Trophoblast cell (in vitro differentiated cells and primary cell): ENCODE measurements at regions not wholly inside any gene's neighbourhood (a gene's known extent, or its start where the extent isn't known, plus 50 kb on each side); places are given as distances from the start of the nearest gene placed in this dataset.

Experiments used
- DNase-seq, 2 donors: peaks; one replicate each; pipeline ENCODE4 v3.0.0-alpha.2; 2016
- H2AFZ ChIP-seq: 2 replicates; pipeline ENCODE4 v1.6.1; 2013; ENCODE audit warnings: low read length, moderate library complexity, mild to moderate bottlenecking; ENCODE audit not compliant: insufficient read depth, poor library complexity
- H2AK5ac ChIP-seq: 2 replicates; pipeline ENCODE4 v1.6.1; 2013; ENCODE audit warnings: mild to moderate bottlenecking, low read length
- H2BK120ac ChIP-seq: 2 replicates; pipeline ENCODE4 v1.6.1; 2013; ENCODE audit warnings: low read length, mild to moderate bottlenecking, moderate library complexity; ENCODE audit not compliant: insufficient read depth, poor library complexity
- H2BK12ac ChIP-seq: 2 replicates; pipeline ENCODE4 v1.6.1; 2013; ENCODE audit warnings: mild to moderate bottlenecking, low read length, moderate library complexity
- H2BK5ac ChIP-seq: 2 replicates; pipeline ENCODE4 v1.6.1; 2013; ENCODE audit warnings: low read length, low read depth, moderate library complexity, mild to moderate bottlenecking; ENCODE audit not compliant: poor library complexity
- H3K14ac ChIP-seq: 2 replicates; pipeline ENCODE4 v1.6.1; 2013; ENCODE audit warnings: mild to moderate bottlenecking, low read length
- H3K18ac ChIP-seq: 2 replicates; pipeline ENCODE4 v1.6.1; 2013; ENCODE audit warnings: mild to moderate bottlenecking, low read length
- H3K23ac ChIP-seq: 2 replicates; pipeline ENCODE4 v1.6.1; 2013; ENCODE audit warnings: low read length
- H3K27ac ChIP-seq: 2 replicates; pipeline ENCODE4 v1.5.1; 2013; ENCODE audit warnings: low read depth, mild to moderate bottlenecking, inconsistent platforms, low read length, moderate library complexity
- H3K27me3 ChIP-seq: 2 replicates; pipeline ENCODE4 v1.6.1; 2013; ENCODE audit warnings: inconsistent platforms, mild to moderate bottlenecking, low read length, moderate library complexity; ENCODE audit not compliant: insufficient read depth
- H3K36me3 ChIP-seq, 2 experiments: 1 replicate in 1 of 2; 2 replicates in 1 of 2; pipeline ENCODE4 v1.6.1; 2013; ENCODE audit warnings: low read length in 2 of 2, mild to moderate bottlenecking in 2 of 2, moderate library complexity in 1 of 2; ENCODE audit not compliant: insufficient read depth in 2 of 2, control insufficient read depth in 1 of 2
- H3K4ac ChIP-seq: 2 replicates; pipeline ENCODE4 v1.6.1; 2013; ENCODE audit warnings: low read depth, mild to moderate bottlenecking, low read length, moderate library complexity
- H3K4me1 ChIP-seq, 2 experiments: 1 replicate in 1 of 2; 2 replicates in 1 of 2; pipeline ENCODE4 v1.6.1; 2013; ENCODE audit warnings: low read length in 2 of 2, mild to moderate bottlenecking in 2 of 2, moderate library complexity in 1 of 2; ENCODE audit not compliant: insufficient read depth in 2 of 2, control insufficient read depth in 1 of 2
- H3K4me2 ChIP-seq: 2 replicates; pipeline ENCODE4 v1.6.1; 2013; ENCODE audit warnings: inconsistent platforms, mild to moderate bottlenecking, low read length, moderate library complexity
- H3K4me3 ChIP-seq: 2 replicates; pipeline ENCODE4 v1.5.1; 2013; ENCODE audit warnings: mild to moderate bottlenecking, low read depth, low read length, inconsistent platforms
- H3K79me1 ChIP-seq: one replicate; pipeline ENCODE4 v1.6.1; 2013; ENCODE audit warnings: low read length
- H3K79me2 ChIP-seq: 2 replicates; pipeline ENCODE4 v1.6.1; 2013; ENCODE audit warnings: low read length, mild to moderate bottlenecking; ENCODE audit not compliant: control insufficient read depth, insufficient read depth, poor library complexity
- H3K9ac ChIP-seq: 2 replicates; pipeline ENCODE4 v1.6.1; 2013; ENCODE audit warnings: mild to moderate bottlenecking, low read length
- H3K9me3 ChIP-seq: 2 replicates; pipeline ENCODE4 v1.6.1; 2013; ENCODE audit warnings: low read depth, mild to moderate bottlenecking, control low read depth, inconsistent platforms, low read length; ENCODE audit not compliant: insufficient read depth
- H4K12ac ChIP-seq: 2 replicates; pipeline ENCODE4 v1.6.1; 2013; ENCODE audit warnings: low read depth, mild to moderate bottlenecking, low read length, moderate library complexity
- H4K8ac ChIP-seq: 2 replicates; pipeline ENCODE4 v1.6.1; 2013; ENCODE audit warnings: low read depth, mild to moderate bottlenecking, low read length, moderate library complexity
- H4K91ac ChIP-seq: one replicate; pipeline ENCODE4 v1.6.1; 2013; ENCODE audit warnings: low read depth, mild to moderate bottlenecking, low read length, moderate library complexity
- WGBS: extraction: QIAGEN DNeasy Blood & Tissue Kit; methylation state at CpG from one replicate; pipeline ENCODE4 v1.1.7; 2013; ENCODE audit warnings: missing lambda C conversion rate; ENCODE audit not compliant: insufficient read length, insufficient coverage; ENCODE audit errors: extremely low coverage; 5-methylcytosine and 5-hydroxymethylcytosine counted together

- Histone ChIP-seq H3K36me3 (no peaks in the 10 kb centered on the region), H3K27me3 (no peaks in the 10 kb centered on the region), H2BK120ac (no peak overlapping the region), H3K9ac (no peak overlapping the region), H3K18ac (no peak overlapping the region), H3K23ac (no peak overlapping the region), H4K8ac (no peak overlapping the region), H3K79me1 (no peaks in the 10 kb centered on the region), H4K91ac (no peak overlapping the region), H3K79me2 (no peaks in the 10 kb centered on the region), H3K4me2 (no peak overlapping the region), H2AK5ac (no peak overlapping the region), H3K4me1 (peaks cover 0 to 3% of the 10 kb centered on the region in 2 experiments), H2AFZ (no peak overlapping the region), H3K4me3 (no peak overlapping the region), H2BK5ac (no peak overlapping the region), H3K4ac (no peak overlapping the region), H3K9me3 (no peaks in the 10 kb centered on the region), H3K14ac (no peak overlapping the region), H3K27ac (no peak overlapping the region), H2BK12ac (no peak overlapping the region), H4K12ac (no peak overlapping the region)
- DNase-seq: no peak
- no CpG with 5 or more reads among the region's 25 CpGs for WGBS
Measured at GRCh38 chr18:22001912-22002487, 167.4 kb upstream of the GATA6 start.

- no peak for DNase-seq
- H3K79me1 ChIP-seq: no peaks in the 10 kb centered on the region
- H3K4me3 ChIP-seq: no peak overlapping the region
- H3K9me3 ChIP-seq: no peaks in the 10 kb centered on the region
- no peak overlapping the region for H2BK120ac ChIP-seq
- no peaks in the 10 kb centered on the region for H3K79me2 ChIP-seq
- no peak overlapping the region for H3K14ac ChIP-seq
- H4K91ac ChIP-seq: no peak overlapping the region
- H2BK5ac ChIP-seq: no peak overlapping the region
- H2BK12ac ChIP-seq: no peak overlapping the region
- no peak overlapping the region for H4K12ac ChIP-seq
- H3K27ac ChIP-seq: no peak overlapping the region
- no peak overlapping the region for H2AFZ ChIP-seq
- WGBS: no CpG with 5 or more reads among the region's 4 CpGs
- H3K18ac ChIP-seq: no peak overlapping the region
- H3K9ac ChIP-seq: no peak overlapping the region
- no peaks in the 10 kb centered on the region for H3K4me1 ChIP-seq
- H3K23ac ChIP-seq: no peak overlapping the region
- no peaks in the 10 kb centered on the region for H3K36me3 ChIP-seq
- no peaks in the 10 kb centered on the region for H3K27me3 ChIP-seq
- no peak overlapping the region for H2AK5ac ChIP-seq
- no peak overlapping the region for H3K4ac ChIP-seq
- no peak overlapping the region for H4K8ac ChIP-seq
- no peak overlapping the region for H3K4me2 ChIP-seq
Measured at GRCh38 chr18:22005191-22005841, 164.1 kb upstream of the GATA6 start.

GRCh38 chr18:22006458-22006857 lies 162.9 kb upstream of the GATA6 start:
- Histone ChIP-seq H2AFZ (no peak overlapping the region), H3K79me2 (no peaks in the 10 kb centered on the region), H3K14ac (no peak overlapping the region), H3K18ac (no peak overlapping the region), H3K23ac (no peak overlapping the region), H2BK120ac (no peak overlapping the region), H3K4me1 (no peaks in the 10 kb centered on the region), H3K36me3 (no peaks in the 10 kb centered on the region), H3K9ac (no peak overlapping the region), H3K4me2 (no peak overlapping the region), H4K91ac (no peak overlapping the region), H3K9me3 (no peaks in the 10 kb centered on the region), H2AK5ac (no peak overlapping the region), H4K8ac (no peak overlapping the region), H3K27ac (no peak overlapping the region), H2BK12ac (no peak overlapping the region), H3K27me3 (no peaks in the 10 kb centered on the region), H3K4me3 (no peak overlapping the region), H3K79me1 (no peaks in the 10 kb centered on the region), H3K4ac (no peak overlapping the region), H2BK5ac (no peak overlapping the region), H4K12ac (no peak overlapping the region)
- WGBS: no CpG with 5 or more reads among the region's 2 CpGs
- no peak for DNase-seq

GRCh38 chr18:22009242-22009641 lies 160.1 kb upstream of the GATA6 start:
- no peak for DNase-seq
- H3K79me1 ChIP-seq: no peaks in the 10 kb centered on the region

More at GRCh38 chr18:22009242-22009641, 160.1 kb upstream of the GATA6 start:
- H4K12ac ChIP-seq: no peak overlapping the region
- H3K4me2 ChIP-seq: no peak overlapping the region
- H4K8ac ChIP-seq: no peak overlapping the region
- H3K4ac ChIP-seq: no peak overlapping the region
- no peaks in the 10 kb centered on the region for H3K9me3 ChIP-seq
- H3K36me3 ChIP-seq: no peaks in the 10 kb centered on the region
- H3K4me3 ChIP-seq: no peak overlapping the region
- no peaks in the 10 kb centered on the region for H3K4me1 ChIP-seq
- no peak overlapping the region for H2BK5ac ChIP-seq
- no peak overlapping the region for H3K9ac ChIP-seq
- no peak overlapping the region for H3K23ac ChIP-seq
- no peaks in the 10 kb centered on the region for H3K79me2 ChIP-seq
- H4K91ac ChIP-seq: no peak overlapping the region
- H3K27ac ChIP-seq: no peak overlapping the region
- H2AK5ac ChIP-seq: no peak overlapping the region
- H2AFZ ChIP-seq: no peak overlapping the region
- no peak overlapping the region for H3K18ac ChIP-seq
- no peak overlapping the region for H2BK12ac ChIP-seq
- no peak overlapping the region for H3K14ac ChIP-seq
- no peak overlapping the region for H2BK120ac ChIP-seq
- H3K27me3 ChIP-seq: no peaks in the 10 kb centered on the region
